ENCODE measurements at regions not wholly inside any gene's neighbourhood (a gene's known extent, or its start where the extent isn't known, plus 50 kb on each side); places are given as distances from the start of the nearest gene placed in this dataset.

DNA sequence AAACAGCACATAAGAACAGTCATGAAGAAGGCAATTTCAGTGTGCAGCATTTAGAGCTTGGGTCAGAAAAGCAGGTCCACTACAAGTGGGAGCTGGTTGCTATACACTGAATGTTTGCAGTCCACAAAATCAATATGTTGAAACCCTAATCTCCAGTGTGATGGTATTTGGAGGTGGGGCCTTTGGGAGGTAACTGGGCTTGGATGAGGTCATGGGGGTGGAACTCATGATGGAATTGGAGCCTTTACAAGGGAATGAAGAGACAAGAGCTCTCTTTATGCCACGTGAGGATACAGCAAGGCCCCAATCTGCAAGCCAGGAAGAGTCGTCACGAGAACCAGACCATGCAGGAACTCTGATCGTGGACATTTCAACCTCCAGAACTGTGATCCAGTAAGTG is 216.7 kb upstream of the SLC35B3 start:
- TF ChIP-seq, protein P1, sequence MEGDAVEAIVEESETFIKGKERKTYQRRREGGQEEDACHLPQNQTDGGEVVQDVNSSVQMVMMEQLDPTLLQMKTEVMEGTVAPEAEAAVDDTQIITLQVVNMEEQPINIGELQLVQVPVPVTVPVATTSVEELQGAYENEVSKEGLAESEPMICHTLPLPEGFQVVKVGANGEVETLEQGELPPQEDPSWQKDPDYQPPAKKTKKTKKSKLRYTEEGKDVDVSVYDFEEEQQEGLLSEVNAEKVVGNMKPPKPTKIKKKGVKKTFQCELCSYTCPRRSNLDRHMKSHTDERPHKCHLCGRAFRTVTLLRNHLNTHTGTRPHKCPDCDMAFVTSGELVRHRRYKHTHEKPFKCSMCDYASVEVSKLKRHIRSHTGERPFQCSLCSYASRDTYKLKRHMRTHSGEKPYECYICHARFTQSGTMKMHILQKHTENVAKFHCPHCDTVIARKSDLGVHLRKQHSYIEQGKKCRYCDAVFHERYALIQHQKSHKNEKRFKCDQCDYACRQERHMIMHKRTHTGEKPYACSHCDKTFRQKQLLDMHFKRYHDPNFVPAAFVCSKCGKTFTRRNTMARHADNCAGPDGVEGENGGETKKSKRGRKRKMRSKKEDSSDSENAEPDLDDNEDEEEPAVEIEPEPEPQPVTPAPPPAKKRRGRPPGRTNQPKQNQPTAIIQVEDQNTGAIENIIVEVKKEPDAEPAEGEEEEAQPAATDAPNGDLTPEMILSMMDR (IDR thresholded peaks at IDR 0.05), result no peak
- no peak for TF ChIP-seq POLR2A (IDR thresholded peaks at IDR 0.05)
